ENCODE measurements at regions not wholly inside any gene's neighbourhood (a gene's known extent, or its start where the extent isn't known, plus 50 kb on each side); places are given as distances from the start of the nearest gene placed in this dataset.

GRCh38 chr1:116203181-116203723 lies 92.1 kb downstream of the MAB21L3 start:
- H3K27ac ChIP-seq = no peak overlapping the region
- in situ Hi-C loops (cut with MboI; ENCODE audit: low pct_ligation_motif_present in 1 of 4, low pct_unique_long_range_greater_than_20kb in 1 of 4, low sequenced_read_pairs in 3 of 4) = no loop called here

GRCh38 chr1:116203920-116204319 lies 92.7 kb downstream of the MAB21L3 start:
- Histone ChIP-seq H3K4me1 (peaks cover 0 to 14% (median 2%) of the 10 kb centered on the region in 4 donors), H3K27me3 (peaks cover 3% of the 10 kb centered on the region), H3K9me3 (no peaks in the 10 kb centered on the region), H3K36me3 (no peaks in the 10 kb centered on the region), H3K27ac (no peak overlapping the region), H3K4me3 (no peak overlapping the region)
- TF ChIP-seq EP300 (IDR thresholded peaks at IDR 0.05; ENCODE audit: low read depth) (no peak), CTCF (IDR thresholded peaks at IDR 0.05) (no peak), POLR2AphosphoS5 (IDR thresholded peaks at IDR 0.05) (no peak), POLR2A (IDR thresholded peaks at IDR 0.05) (no peak)
- intact Hi-C loops (cut with DNase I; ENCODE audit: low total_unique reads) = no loop called here
- in situ Hi-C loops (cut with MboI; ENCODE audit: low pct_ligation_motif_present in 1 of 4, low pct_unique_long_range_greater_than_20kb in 1 of 4, low sequenced_read_pairs in 3 of 4) = no loop called here
- 67 to 84% methylated on average over 3 to 4 of the region's 4 CpGs for WGBS, 2 donors (ENCODE audit: low coverage in 1 of 2)
- no peak for DNase-seq

More at GRCh38 chr1:116203181-116203723, 92.1 kb downstream of the MAB21L3 start:
- WGBS, 2 donors (ENCODE audit: low coverage in 1 of 2) = 49 to 58% methylated on average over 4 to 5 of the region's 5 CpGs
- Histone ChIP-seq H3K27me3 (peaks cover 3% of the 10 kb centered on the region), H3K4me1 (peaks cover 0 to 14% (median 2%) of the 10 kb centered on the region in 4 donors), H3K36me3 (no peaks in the 10 kb centered on the region), H3K9me3 (no peaks in the 10 kb centered on the region), H3K4me3 (no peak overlapping the region)
- intact Hi-C loops (cut with DNase I; ENCODE audit: low total_unique reads) = no loop called here
- DNase-seq = no peak
- no peak for TF ChIP-seq EP300 (IDR thresholded peaks at IDR 0.05; ENCODE audit: low read depth)
- TF ChIP-seq CTCF (IDR thresholded peaks at IDR 0.05) = no peak
- no peak for TF ChIP-seq POLR2A (IDR thresholded peaks at IDR 0.05)

GRCh38 chr1:116205941-116206679 lies 94.9 kb downstream of the MAB21L3 start:
- Histone ChIP-seq H3K27me3 (no peaks in the 10 kb centered on the region), H3K36me3 (no peaks in the 10 kb centered on the region), H3K4me1 (peaks cover 0 to 14% (median 2%) of the 10 kb centered on the region in 4 donors), H3K9me3 (no peaks in the 10 kb centered on the region), H3K4me3 (no peak overlapping the region), H3K27ac (peak overlapping the region in 1 of 4 donors; percentile 55)
- no peak for TF ChIP-seq EP300 (IDR thresholded peaks at IDR 0.05; ENCODE audit: low read depth)
- no peak for TF ChIP-seq CTCF (IDR thresholded peaks at IDR 0.05)
- TF ChIP-seq POLR2AphosphoS5 (IDR thresholded peaks at IDR 0.05) = no peak
- TF ChIP-seq POLR2A (IDR thresholded peaks at IDR 0.05) = no peak
- in situ Hi-C loops (cut with MboI; ENCODE audit: low pct_ligation_motif_present in 1 of 4, low pct_unique_long_range_greater_than_20kb in 1 of 4, low sequenced_read_pairs in 3 of 4) = no loop called here
- 75 to 91% methylated on average over 2 to 3 of the region's 3 CpGs for WGBS, 2 donors (ENCODE audit: low coverage in 1 of 2)
- no peak for DNase-seq
- intact Hi-C loops (cut with DNase I; ENCODE audit: low total_unique reads) = no loop called here

GRCh38 chr1:116207126-116207735 lies 96.0 kb downstream of the MAB21L3 start:
- Histone ChIP-seq H3K36me3 (no peaks in the 10 kb centered on the region), H3K27ac (peak overlapping the region; percentile 11 to 58 (median 42)), H3K4me3 (no peak overlapping the region), H3K9me3 (no peaks in the 10 kb centered on the region), H3K4me1 (peaks cover 0 to 19% (median 7%) of the 10 kb centered on the region in 4 donors), H3K27me3 (no peaks in the 10 kb centered on the region)
- intact Hi-C loops (cut with DNase I; ENCODE audit: low total_unique reads) = no loop called here
- in situ Hi-C loops (cut with MboI; ENCODE audit: low pct_ligation_motif_present in 1 of 4, low pct_unique_long_range_greater_than_20kb in 1 of 4, low sequenced_read_pairs in 3 of 4) = no loop called here
- no peak for DNase-seq
- TF ChIP-seq POLR2AphosphoS5 (IDR thresholded peaks at IDR 0.05) (no peak), CTCF (IDR thresholded peaks at IDR 0.05) (no peak), POLR2A (IDR thresholded peaks at IDR 0.05) (no peak), EP300 (IDR thresholded peaks at IDR 0.05; ENCODE audit: low read depth) (no peak)
- 28 to 40% methylated on average over 4 of the region's 4 CpGs for WGBS, 2 donors (ENCODE audit: low coverage in 1 of 2)

All from transverse colon (tissue), 4 donors.